Spleen (tissue), 11 donors: ENCODE measurements at regions not wholly inside any gene's neighbourhood (a gene's known extent, or its start where the extent isn't known, plus 50 kb on each side); places are given as distances from the start of the nearest gene placed in this dataset.

ENCODE experiments used
- DNase-seq: peaks from one replicate; pipeline ENCODE4 v3.0.0-alpha.2; 2020
- H3K27ac ChIP-seq, 8 donors: fragments of 200-600 bp; sonication (generic) in 7 of 8; 1 replicate in 4 of 8; 2 replicates in 4 of 8; pipeline versions ENCODE4 v1.5.0 to v1.8.0; 2016 to 2021; ENCODE audit warnings: inconsistent platforms in 4 of 8, mild to moderate bottlenecking in 4 of 8, moderate library complexity in 1 of 8
- H3K27me3 ChIP-seq, 7 donors: fragments of 200-600 bp; sonication (generic) in 6 of 7; replicated peaks in 1 of 7; 1 replicate in 4 of 7; 2 replicates in 3 of 7; pipeline versions ENCODE4 v1.5.0 to v1.8.0; 2016 to 2021; ENCODE audit warnings: inconsistent platforms in 3 of 7, mild to moderate bottlenecking in 1 of 7
- H3K36me3 ChIP-seq, 6 donors: fragments of 200-600 bp; sonication (generic) in 5 of 6; 1 replicate in 4 of 6; 2 replicates in 2 of 6; pipeline versions ENCODE4 v1.5.0 to v1.8.0; 2016 to 2021; ENCODE audit warnings: inconsistent platforms in 2 of 6
- H3K4me1 ChIP-seq, 6 donors: fragments of 200-600 bp; sonication (generic) in 5 of 6; 1 replicate in 3 of 6; 2 replicates in 3 of 6; pipeline versions ENCODE4 v1.5.0 to v1.8.0; 2016 to 2021; ENCODE audit warnings: inconsistent platforms in 3 of 6
- H3K4me3 ChIP-seq, 8 donors: fragments of 200-600 bp; sonication (generic) in 7 of 8; 1 replicate in 4 of 8; 2 replicates in 4 of 8; pipeline versions ENCODE4 v1.5.0 to v1.8.0; 2016 to 2021; ENCODE audit warnings: inconsistent platforms in 4 of 8, mild to moderate bottlenecking in 4 of 8, moderate library complexity in 2 of 8
- H3K9me3 ChIP-seq, 8 donors: fragments of 200-600 bp; sonication (generic) in 7 of 8; 1 replicate in 4 of 8; 2 replicates in 4 of 8; pipeline versions ENCODE4 v1.5.0 to v1.8.0; 2016 to 2021; ENCODE audit warnings: inconsistent platforms in 4 of 8
- POLR2A ChIP-seq, 3 donors: fragments of 450-650 bp; IDR thresholded peaks; one replicate each; pipeline ENCODE4 v1.5.1; 2017; ENCODE audit warnings: antibody characterized with exemption in 3 of 3, mild to moderate bottlenecking in 1 of 3
- POLR2AphosphoS5 ChIP-seq, 3 donors: sonication (generic); formaldehyde crosslinking; IDR thresholded peaks; one replicate each; pipeline ENCODE4 v1.5.1; 2017; ENCODE audit warnings: antibody characterized with exemption in 3 of 3
- WGBS, 5 donors: extraction: QIAGEN DNeasy Blood & Tissue Kit in 3 of 5; methylation state at CpG; one replicate each; pipeline versions ENCODE4 v1.1.5 to v1.1.7; 2013 to 2018; 5-methylcytosine and 5-hydroxymethylcytosine counted together
- intact Hi-C: fragments of 100-400 bp; cut with DNase I; formaldehyde crosslinking; loops from one replicate; pipeline ENCODE4 v1.15.0; 2023; ENCODE audit warnings: low total_unique reads
- TF ChIP-seq, protein P1 (sequence below), 11 experiments: fragments of 200-600 bp in 7 of 11; fragments of 450-650 bp in 4 of 11; sonication (generic) in 4 of 11; IDR thresholded peaks in 8 of 11; conservative IDR thresholded peaks in 3 of 11; 1 replicate in 7 of 11; 2 replicates in 4 of 11; pipeline versions ENCODE4 v1.4.0 to v1.8.0; 2016 to 2021; ENCODE audit warnings: antibody characterized with exemption in 11 of 11, inconsistent platforms in 4 of 11, mild to moderate bottlenecking in 1 of 11
- donor health status: healthy with polysubstance abuse.
- donor health status: DM: no; HTN: no; CAD: no; lungs with moderate emphysema.
- donor health status: DM: no; HTN: no; CAD: no.
- donor health status: Bipolar disorder and iron deficiency.
- donor health status: healthy.
- donor health status: DM: no; HTN: no; CAD: no.
- donor health status: DM: yes; HTN: yes; CAD: no.

DNA sequence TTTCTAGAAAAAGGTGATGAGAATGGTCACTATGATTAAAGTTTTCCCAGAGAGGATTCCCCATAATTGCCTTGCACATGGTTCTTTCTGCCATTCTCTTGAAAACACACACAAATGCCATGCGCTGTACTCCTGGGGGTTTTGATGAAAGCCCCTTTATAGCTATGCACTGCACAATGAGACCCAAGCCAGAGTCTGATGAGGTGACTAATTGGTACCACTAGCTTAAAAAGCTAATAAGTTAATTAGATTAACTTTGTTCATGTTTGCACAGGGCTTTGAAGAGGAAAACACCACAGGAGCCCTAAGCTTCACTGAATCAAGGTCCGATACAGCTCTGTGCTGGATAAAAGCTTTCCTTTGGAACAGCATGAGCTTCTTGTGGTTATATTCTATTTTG is 132.2 kb downstream of the NKX6-1 start:
- Histone ChIP-seq H3K27ac (no peak overlapping the region), H3K36me3 (no peaks in the 10 kb centered on the region), H3K27me3 (no peaks in the 10 kb centered on the region), H3K9me3 (peaks cover 0 to 12% (median 0%) of the 10 kb centered on the region in 8 donors), H3K4me3 (no peak overlapping the region), H3K4me1 (no peaks in the 10 kb centered on the region)
- no peak for TF ChIP-seq POLR2AphosphoS5 (IDR thresholded peaks at IDR 0.05)
- TF ChIP-seq POLR2A (IDR thresholded peaks at IDR 0.05): no peak
- TF ChIP-seq, protein P1, sequence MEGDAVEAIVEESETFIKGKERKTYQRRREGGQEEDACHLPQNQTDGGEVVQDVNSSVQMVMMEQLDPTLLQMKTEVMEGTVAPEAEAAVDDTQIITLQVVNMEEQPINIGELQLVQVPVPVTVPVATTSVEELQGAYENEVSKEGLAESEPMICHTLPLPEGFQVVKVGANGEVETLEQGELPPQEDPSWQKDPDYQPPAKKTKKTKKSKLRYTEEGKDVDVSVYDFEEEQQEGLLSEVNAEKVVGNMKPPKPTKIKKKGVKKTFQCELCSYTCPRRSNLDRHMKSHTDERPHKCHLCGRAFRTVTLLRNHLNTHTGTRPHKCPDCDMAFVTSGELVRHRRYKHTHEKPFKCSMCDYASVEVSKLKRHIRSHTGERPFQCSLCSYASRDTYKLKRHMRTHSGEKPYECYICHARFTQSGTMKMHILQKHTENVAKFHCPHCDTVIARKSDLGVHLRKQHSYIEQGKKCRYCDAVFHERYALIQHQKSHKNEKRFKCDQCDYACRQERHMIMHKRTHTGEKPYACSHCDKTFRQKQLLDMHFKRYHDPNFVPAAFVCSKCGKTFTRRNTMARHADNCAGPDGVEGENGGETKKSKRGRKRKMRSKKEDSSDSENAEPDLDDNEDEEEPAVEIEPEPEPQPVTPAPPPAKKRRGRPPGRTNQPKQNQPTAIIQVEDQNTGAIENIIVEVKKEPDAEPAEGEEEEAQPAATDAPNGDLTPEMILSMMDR (IDR thresholded peaks at IDR 0.05 in 8 of 11, conservative IDR thresholded peaks at IDR 0.05 in 3 of 11): no peak
- intact Hi-C loops: no loop called here
- 94 to 98% (median 97%) methylated on average over 2 of the region's 2 CpGs for WGBS, 5 donors
- no peak for DNase-seq

DNA sequence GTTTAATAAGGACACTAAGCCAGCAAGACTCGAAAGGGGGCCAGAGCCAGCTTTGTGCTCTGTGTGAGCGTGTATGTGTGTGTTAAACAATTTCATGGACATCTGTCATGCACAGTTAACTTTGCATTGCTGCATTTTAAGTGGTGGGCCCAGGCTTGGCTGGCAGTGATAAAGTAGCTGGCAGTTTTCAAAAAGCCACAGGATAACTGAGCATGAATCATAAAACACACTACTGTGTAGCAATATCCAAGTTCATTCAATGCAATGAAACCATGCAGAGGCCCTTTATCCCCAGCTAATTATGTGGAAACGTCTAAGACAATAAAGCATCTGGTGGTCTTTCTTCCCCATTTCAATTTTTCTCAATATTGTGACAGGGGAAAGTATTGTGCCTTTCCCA is 132.9 kb downstream of the NKX6-1 start:
- no peak overlapping the region for H3K27ac ChIP-seq
- no peaks in the 10 kb centered on the region for H3K27me3 ChIP-seq
- intact Hi-C loops: no loop called here
- H3K4me3 ChIP-seq: no peak overlapping the region
- no peaks in the 10 kb centered on the region for H3K4me1 ChIP-seq
- no peak for TF ChIP-seq POLR2A (IDR thresholded peaks at IDR 0.05)
- no peak for TF ChIP-seq POLR2AphosphoS5 (IDR thresholded peaks at IDR 0.05)
- TF ChIP-seq, protein P1 (IDR thresholded peaks at IDR 0.05 in 8 of 11, conservative IDR thresholded peaks at IDR 0.05 in 3 of 11): no peak
- H3K36me3 ChIP-seq: no peaks in the 10 kb centered on the region
- DNase-seq: no peak
- 44 to 53% (median 48%) methylated on average over 3 of the region's 3 CpGs for WGBS, 5 donors
- peaks cover 0 to 19% (median 6%) of the 10 kb centered on the region in 8 donors for H3K9me3 ChIP-seq

DNA sequence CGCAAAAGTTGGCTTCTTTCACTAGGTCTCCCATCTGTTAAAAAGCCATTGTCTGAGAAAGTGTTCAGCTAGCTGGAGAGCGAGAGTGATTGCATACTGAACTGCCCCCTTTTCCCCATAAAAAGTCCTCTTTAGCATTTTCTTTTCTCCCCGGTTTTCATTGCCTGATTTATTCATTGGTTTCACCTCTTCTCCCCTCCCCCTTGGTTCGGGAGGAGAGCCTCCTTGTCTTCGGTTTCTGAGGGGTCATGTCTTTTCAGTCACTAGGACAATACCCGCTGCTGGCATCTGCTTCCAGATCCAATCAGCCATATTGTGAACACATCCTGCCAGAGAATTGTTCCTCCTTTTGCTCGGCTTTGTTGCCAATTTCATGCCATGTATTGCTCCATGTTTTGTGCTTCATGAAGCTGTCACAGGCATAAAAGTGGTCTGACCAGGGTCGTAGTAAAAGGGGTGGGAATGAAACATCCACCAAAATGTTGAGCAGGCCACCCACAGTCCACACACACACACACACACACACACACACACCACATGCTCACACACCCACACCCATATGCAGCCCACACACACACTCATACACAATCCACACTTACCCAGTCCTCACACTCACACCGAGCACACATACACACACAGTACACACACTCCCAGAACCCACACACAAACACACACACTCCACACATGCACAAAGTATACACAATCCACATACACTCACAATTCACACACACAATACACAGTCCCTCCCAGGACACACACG is 136.0 kb downstream of the NKX6-1 start:
- DNase-seq: no peak
- intact Hi-C loops: no loop called here
- 72 to 86% (median 80%) methylated on average over 10 of the region's 10 CpGs for WGBS, 5 donors
- Histone ChIP-seq H3K4me1 (no peaks in the 10 kb centered on the region), H3K4me3 (no peak overlapping the region), H3K9me3 (peaks cover 0 to 31% (median 10%) of the 10 kb centered on the region in 8 donors), H3K36me3 (no peaks in the 10 kb centered on the region), H3K27ac (no peak overlapping the region), H3K27me3 (no peaks in the 10 kb centered on the region)
- TF ChIP-seq POLR2AphosphoS5 (IDR thresholded peaks at IDR 0.05) (no peak), POLR2A (IDR thresholded peaks at IDR 0.05) (no peak)
- TF ChIP-seq, protein P1 (IDR thresholded peaks at IDR 0.05 in 8 of 11, conservative IDR thresholded peaks at IDR 0.05 in 3 of 11): no peak

DNA sequence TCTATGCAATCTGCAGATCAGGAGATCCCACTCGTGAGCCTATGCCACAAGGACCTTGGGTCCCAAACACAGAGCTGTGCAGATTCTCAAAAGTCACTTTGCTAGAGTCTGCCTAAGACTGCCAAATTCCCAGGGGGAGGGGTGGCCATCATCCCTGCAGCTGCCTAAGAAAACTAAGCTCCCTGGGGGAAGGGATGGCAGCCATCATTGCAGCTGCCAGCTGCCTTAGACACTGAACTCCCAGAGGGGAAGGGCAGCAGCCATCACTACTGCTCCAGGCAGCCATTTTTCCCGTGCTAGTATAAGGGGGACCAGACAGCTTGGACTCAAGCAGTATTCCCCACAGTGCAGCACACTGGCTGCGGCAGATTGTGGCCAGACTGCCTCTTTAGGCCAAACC is 156.9 kb downstream of the NKX6-1 start:
- Histone ChIP-seq H3K4me3 (no peak overlapping the region), H3K9me3 (peaks cover 0 to 75% (median 40%) of the 10 kb centered on the region in 8 donors), H3K36me3 (no peaks in the 10 kb centered on the region), H3K27me3 (no peaks in the 10 kb centered on the region), H3K27ac (no peak overlapping the region), H3K4me1 (no peaks in the 10 kb centered on the region)
- no peak for DNase-seq
- intact Hi-C loops: no loop called here
- TF ChIP-seq, protein P1 (IDR thresholded peaks at IDR 0.05 in 8 of 11, conservative IDR thresholded peaks at IDR 0.05 in 3 of 11): no peak
- 67 to 87% (median 76%) methylated on average over 3 of the region's 3 CpGs for WGBS, 5 donors
